ENCODE measurements at regions not wholly inside any gene's neighbourhood (a gene's known extent, or its start where the extent isn't known, plus 50 kb on each side); places are given as distances from the start of the nearest gene placed in this dataset.

DNA sequence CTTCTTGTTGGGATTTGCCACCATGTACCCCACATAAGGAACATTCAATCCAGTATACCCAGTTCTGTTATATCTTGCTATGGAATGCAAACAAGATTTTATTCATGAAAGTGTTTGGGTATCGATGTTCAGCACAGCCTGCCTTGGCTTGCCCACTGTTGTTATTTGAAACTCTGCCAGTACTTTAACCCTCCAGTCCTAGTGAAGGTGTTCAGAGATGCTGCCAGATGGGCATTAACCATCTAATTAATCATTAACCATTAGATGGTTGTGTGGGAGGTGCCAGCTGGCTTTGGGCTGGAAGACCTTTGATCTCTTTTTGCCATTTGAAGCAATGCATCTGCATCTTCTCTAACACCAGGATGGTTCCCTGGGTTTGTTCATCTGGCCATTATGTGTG lies 363.0 kb downstream of the SH2D4B start:
- no peak for DNase-seq (ENCODE audit: low spot score)
- no peak for TF ChIP-seq CTCF (IDR thresholded peaks at IDR 0.05; ENCODE audit: borderline replicate concordance, control extremely low read depth, extremely low read depth, insufficient read depth, missing control alignments)
- in situ Hi-C loops (cut with MboI; ENCODE audit: low sequenced_read_pairs, unreplicated experiment) = no loop called here

DNA sequence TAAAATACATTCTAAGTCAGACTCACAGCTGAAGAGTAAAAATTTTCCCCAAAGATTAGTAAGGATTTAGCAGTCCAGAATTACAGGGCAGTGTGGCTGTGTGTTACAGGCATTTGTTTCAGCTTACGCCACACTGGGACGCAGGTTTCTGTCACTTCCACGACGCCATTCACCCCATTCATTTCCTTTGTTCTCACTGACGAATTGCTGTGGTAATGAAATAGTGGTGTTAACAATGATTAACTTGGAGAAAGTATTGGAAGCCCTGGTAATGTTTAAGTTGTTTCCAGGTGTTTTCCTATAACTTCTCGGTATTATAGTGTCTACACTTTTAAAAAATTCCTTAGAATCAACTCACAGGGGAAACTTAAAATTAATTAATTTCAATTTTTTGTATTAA lies 370.9 kb downstream of the SH2D4B start:
- TF ChIP-seq CTCF (IDR thresholded peaks at IDR 0.05; ENCODE audit: borderline replicate concordance, control extremely low read depth, extremely low read depth, insufficient read depth, missing control alignments) = no peak
- DNase-seq (ENCODE audit: low spot score) = no peak
- in situ Hi-C loops (cut with MboI; ENCODE audit: low sequenced_read_pairs, unreplicated experiment) = no loop called here

- DNase-seq (ENCODE audit: low spot score) = no peak
- in situ Hi-C loops (cut with MboI; ENCODE audit: low sequenced_read_pairs, unreplicated experiment) = no loop called here
- no peak for TF ChIP-seq CTCF (IDR thresholded peaks at IDR 0.05; ENCODE audit: borderline replicate concordance, control extremely low read depth, extremely low read depth, insufficient read depth, missing control alignments)
Measured at GRCh38 chr10:80909254-80909653, 371.6 kb downstream of the SH2D4B start.

GRCh38 chr10:80917636-80918035 lies 379.9 kb downstream of the SH2D4B start:
- in situ Hi-C loops (cut with MboI; ENCODE audit: low sequenced_read_pairs, unreplicated experiment) = no loop called here
- no peak for TF ChIP-seq CTCF (IDR thresholded peaks at IDR 0.05; ENCODE audit: borderline replicate concordance, control extremely low read depth, extremely low read depth, insufficient read depth, missing control alignments)
- DNase-seq (ENCODE audit: low spot score) = no peak

DNA sequence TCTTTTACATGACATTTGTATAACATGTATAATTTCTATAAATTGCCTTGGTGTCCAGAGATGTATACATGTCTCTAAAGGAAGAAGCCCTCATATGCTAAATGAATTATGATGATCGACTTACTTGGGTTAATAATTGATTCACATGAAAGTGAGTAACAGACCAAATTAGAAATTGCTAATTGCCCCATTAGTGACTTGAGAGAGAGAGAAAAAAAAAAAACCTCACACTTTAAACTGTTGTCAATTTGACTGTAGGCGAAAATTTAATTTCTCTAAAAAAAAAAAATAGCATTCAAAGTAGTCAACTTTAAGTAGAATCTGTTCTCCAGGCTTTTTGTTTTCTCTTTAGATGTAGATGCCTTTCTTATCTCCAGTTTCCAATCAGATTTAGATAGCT lies 383.3 kb downstream of the SH2D4B start:
- in situ Hi-C loops (cut with MboI; ENCODE audit: low sequenced_read_pairs, unreplicated experiment) = no loop called here
- no peak for TF ChIP-seq CTCF (IDR thresholded peaks at IDR 0.05; ENCODE audit: borderline replicate concordance, control extremely low read depth, extremely low read depth, insufficient read depth, missing control alignments)

GRCh38 chr10:80924063-80924952 lies 386.6 kb downstream of the SH2D4B start:
- in situ Hi-C loops (cut with MboI; ENCODE audit: low sequenced_read_pairs, unreplicated experiment) = no loop called here
- no peak for DNase-seq (ENCODE audit: low spot score)

More for the DNA sequence above, 383.3 kb downstream of the SH2D4B start:
- no peak for DNase-seq (ENCODE audit: low spot score)

More at GRCh38 chr10:80924063-80924952, 386.6 kb downstream of the SH2D4B start:
- TF ChIP-seq CTCF (IDR thresholded peaks at IDR 0.05; ENCODE audit: borderline replicate concordance, control extremely low read depth, extremely low read depth, insufficient read depth, missing control alignments) = peak; percentile 60

Data from GM13976 (cell line).